Retinal pigment epithelial cell (primary cell): ENCODE measurements at regions not wholly inside any gene's neighbourhood (a gene's known extent, or its start where the extent isn't known, plus 50 kb on each side); places are given as distances from the start of the nearest gene placed in this dataset.

ENCODE experiments used
- DNase-seq: peaks from one replicate; pipeline ENCODE4 v3.0.0-alpha.2; 2010; ENCODE audit warnings: low read depth
- H3K4me3 ChIP-seq: 2 replicates; pipeline ENCODE4 v1.5.1; 2011; ENCODE audit warnings: mild to moderate bottlenecking, low read length, control low read depth, moderate library complexity
- CTCF ChIP-seq: conservative IDR thresholded peaks from 2 replicates; pipeline ENCODE4 v1.5.1; 2011; ENCODE audit warnings: low read depth, low read length, control low read depth, inconsistent platforms

GRCh38 chr2:236985761-236986339 lies 99.8 kb upstream of the COPS8 start:
- no peak for TF ChIP-seq CTCF
- DNase-seq, result no peak
- no peak overlapping the region for H3K4me3 ChIP-seq

- no peak for TF ChIP-seq CTCF
- DNase-seq, result no peak
- no peak overlapping the region for H3K4me3 ChIP-seq
These were observed 99.0 kb upstream of the COPS8 start for GRCh38 chr2:236986524-236987330.

DNA sequence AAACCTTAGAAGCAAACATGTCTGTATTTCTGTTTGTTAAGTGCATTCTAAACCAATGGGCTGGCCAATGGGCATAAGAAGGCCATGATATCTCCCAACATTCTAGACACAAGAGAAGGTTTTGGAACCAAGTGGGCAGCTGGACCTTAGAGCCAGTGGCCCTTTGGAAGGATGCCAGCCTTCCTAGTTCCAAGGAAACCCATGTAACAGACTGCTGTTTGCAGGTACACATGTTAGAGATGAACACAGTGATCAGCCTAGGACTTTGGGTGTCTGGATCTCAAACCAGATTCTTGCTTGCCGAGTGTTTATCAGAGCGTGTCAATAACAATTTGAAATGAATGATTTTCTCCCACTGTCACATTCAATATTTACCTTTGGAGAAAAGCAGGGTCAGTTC lies 97.5 kb upstream of the COPS8 start:
- DNase-seq, result no peak
- no peak for TF ChIP-seq CTCF
- no peak overlapping the region for H3K4me3 ChIP-seq

- no peak for DNase-seq
- H3K4me3 ChIP-seq, result no peak overlapping the region
- no peak for TF ChIP-seq CTCF
These were observed 96.7 kb upstream of the COPS8 start for GRCh38 chr2:236988690-236989624.

- no peak for TF ChIP-seq CTCF
- H3K4me3 ChIP-seq, result no peak overlapping the region
- DNase-seq, result no peak
These were observed 95.1 kb upstream of the COPS8 start for GRCh38 chr2:236990552-236990951.

DNA sequence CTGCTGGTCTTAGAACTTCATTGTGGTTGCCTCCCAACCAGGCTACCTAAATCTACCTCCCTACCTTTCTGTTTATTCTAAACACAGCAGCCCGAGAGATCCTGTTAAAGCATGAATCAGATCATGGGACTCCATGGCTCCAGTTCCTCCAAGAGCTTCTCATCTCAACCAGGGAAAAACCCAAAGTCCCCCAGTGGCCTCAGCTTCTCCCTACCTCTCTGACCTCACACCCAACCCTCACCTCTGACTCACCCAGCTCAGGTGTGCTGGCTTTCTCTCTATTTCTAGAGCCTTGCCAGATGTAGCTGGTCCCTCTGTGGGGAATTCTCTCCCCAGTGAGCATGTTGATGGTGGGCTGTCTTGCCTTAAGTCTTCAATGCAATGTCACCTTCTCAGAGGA lies 93.8 kb upstream of the COPS8 start:
- TF ChIP-seq CTCF, result no peak
- no peak for DNase-seq
- no peak overlapping the region for H3K4me3 ChIP-seq
